HG03575 (cell line): ENCODE measurements at regions not wholly inside any gene's neighbourhood (a gene's known extent, or its start where the extent isn't known, plus 50 kb on each side); places are given as distances from the start of the nearest gene placed in this dataset.

Source experiments
- ATAC-seq: cut with Tn5 transposase; IDR thresholded peaks from one replicate; pipeline ENCODE4 v1.9.1; 2021; ENCODE audit not compliant: unreplicated experiment, insufficient number of reproducible peaks, low FRiP score; ENCODE audit errors: extremely low read depth

GRCh38 chr19:16000024-16000663, 51.3 kb downstream of the OR10H4 start:
- ATAC-seq, result no peak

GRCh38 chr19:16001481-16002312, 52.9 kb downstream of the OR10H4 start:
- ATAC-seq, result peak; percentile 61

- ATAC-seq, result no peak
These were observed 53.9 kb downstream of the OR10H4 start for GRCh38 chr19:16002406-16003384.

GRCh38 chr19:16003391-16003790, 54.6 kb downstream of the OR10H4 start:
- no peak for ATAC-seq

- no peak for ATAC-seq
These were observed 57.1 kb downstream of the OR10H4 start for GRCh38 chr19:16005925-16006324.

- no peak for ATAC-seq
These were observed 63.7 kb upstream of the TPM4 start for GRCh38 chr19:16012552-16012951.

GRCh38 chr19:16013181-16013850, 63.0 kb upstream of the TPM4 start:
- ATAC-seq, result no peak

- no peak for ATAC-seq
These were observed 62.1 kb upstream of the TPM4 start for GRCh38 chr19:16013851-16014840.

GRCh38 chr19:16014923-16015804, 61.1 kb upstream of the TPM4 start:
- ATAC-seq, result no peak

GRCh38 chr19:16015805-16016173, 60.5 kb upstream of the TPM4 start:
- no peak for ATAC-seq

GRCh38 chr19:16016226-16017137, 59.8 kb upstream of the TPM4 start:
- no peak for ATAC-seq

GRCh38 chr19:16017138-16017490, 59.2 kb upstream of the TPM4 start:
- no peak for ATAC-seq

- no peak for ATAC-seq
These were observed 58.1 kb upstream of the TPM4 start for GRCh38 chr19:16018106-16018755.

GRCh38 chr19:16018801-16019551, 57.3 kb upstream of the TPM4 start:
- ATAC-seq, result no peak
